ENCODE measurements at regions not wholly inside any gene's neighbourhood (a gene's known extent, or its start where the extent isn't known, plus 50 kb on each side); places are given as distances from the start of the nearest gene placed in this dataset.

DNA sequence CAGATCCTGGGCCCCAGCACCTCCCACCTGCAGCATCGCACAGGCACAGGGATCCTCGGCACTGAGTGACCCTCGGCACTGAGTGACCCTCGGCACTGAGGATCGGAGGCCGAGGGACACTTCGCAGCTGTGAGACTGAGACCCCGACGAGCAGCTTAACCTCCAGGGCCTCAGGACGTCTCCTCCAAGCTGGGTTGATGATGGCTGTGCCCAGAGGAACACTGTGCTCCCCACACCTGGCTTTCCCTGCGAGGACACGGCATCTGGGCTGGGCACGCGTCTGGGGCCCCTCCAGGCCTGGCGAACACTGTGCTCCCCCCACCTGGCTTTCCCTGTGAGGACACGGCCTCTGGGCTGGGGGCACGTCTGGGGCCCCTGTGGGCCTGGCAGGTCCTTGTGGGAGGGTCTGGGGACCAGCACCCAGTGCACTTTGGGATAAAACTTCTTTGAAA lies 158.3 kb upstream of the PPP2R2D start:
- Histone ChIP-seq H3K27me3 (peaks cover 0 to 60% (median 44%) of the 10 kb centered on the region in 7 donors), H3K27ac (no peak overlapping the region), H3K4me1 (no peaks in the 10 kb centered on the region), H3K9me3 (no peaks in the 10 kb centered on the region), H3K36me3 (no peaks in the 10 kb centered on the region), H3K4me3 (no peak overlapping the region)
- TF ChIP-seq, protein P1, sequence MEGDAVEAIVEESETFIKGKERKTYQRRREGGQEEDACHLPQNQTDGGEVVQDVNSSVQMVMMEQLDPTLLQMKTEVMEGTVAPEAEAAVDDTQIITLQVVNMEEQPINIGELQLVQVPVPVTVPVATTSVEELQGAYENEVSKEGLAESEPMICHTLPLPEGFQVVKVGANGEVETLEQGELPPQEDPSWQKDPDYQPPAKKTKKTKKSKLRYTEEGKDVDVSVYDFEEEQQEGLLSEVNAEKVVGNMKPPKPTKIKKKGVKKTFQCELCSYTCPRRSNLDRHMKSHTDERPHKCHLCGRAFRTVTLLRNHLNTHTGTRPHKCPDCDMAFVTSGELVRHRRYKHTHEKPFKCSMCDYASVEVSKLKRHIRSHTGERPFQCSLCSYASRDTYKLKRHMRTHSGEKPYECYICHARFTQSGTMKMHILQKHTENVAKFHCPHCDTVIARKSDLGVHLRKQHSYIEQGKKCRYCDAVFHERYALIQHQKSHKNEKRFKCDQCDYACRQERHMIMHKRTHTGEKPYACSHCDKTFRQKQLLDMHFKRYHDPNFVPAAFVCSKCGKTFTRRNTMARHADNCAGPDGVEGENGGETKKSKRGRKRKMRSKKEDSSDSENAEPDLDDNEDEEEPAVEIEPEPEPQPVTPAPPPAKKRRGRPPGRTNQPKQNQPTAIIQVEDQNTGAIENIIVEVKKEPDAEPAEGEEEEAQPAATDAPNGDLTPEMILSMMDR (IDR thresholded peaks at IDR 0.05) = no peak
- intact Hi-C loops (cut with DNase I) = no loop called here
- DNase-seq (no peak), ATAC-seq (no peak)
- WGBS, 2 donors = 87 to 88% methylated on average over 17 of the region's 17 CpGs

DNA sequence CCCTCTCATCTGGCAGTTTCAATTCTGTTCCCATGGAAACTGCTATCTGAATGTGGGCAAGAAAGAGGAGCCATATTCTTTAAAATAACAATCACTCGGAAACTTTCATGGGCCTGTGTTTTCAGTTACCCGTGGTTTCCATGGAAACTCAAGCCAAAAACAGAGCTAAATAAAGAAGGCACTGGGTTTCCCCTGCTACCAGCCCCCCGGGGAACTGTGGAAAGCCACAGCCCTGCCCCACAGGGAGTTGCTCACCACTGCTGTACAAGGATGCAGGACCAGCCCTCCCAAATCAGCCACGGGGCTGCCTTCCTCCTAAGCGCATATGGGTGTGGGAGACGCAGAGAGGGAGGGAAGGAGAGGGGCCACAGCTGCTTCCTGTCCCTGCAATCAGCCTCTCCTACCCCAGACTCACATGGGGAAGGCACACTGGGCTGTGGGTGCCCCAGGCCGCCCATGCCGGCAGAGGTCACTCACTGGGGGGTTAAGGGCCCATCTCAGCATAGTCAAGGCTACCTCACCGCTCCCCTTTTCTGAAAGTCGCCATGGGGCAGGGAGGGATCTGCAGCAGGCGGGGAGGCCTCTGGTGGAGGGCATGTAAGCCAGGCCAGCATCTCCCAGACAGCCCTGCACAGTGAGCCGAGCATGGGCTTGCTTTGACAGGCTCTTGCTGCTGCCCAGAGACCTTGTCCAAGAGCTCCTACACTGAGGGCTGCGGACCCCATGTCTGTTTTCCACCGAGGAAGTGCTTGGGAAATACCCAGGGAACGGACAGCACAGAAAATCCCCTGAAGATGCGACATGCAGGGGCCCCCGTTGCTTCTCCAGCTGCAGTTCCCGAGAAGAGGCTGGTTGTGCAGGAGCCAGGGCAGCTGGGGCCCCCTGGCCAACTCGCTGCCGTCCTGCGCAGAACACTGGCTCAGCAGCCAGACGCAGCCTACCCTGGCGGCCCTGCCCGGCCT lies 157.3 kb upstream of the PPP2R2D start:
- no peaks in the 10 kb centered on the region for H3K36me3 ChIP-seq
- peaks cover 0 to 62% (median 51%) of the 10 kb centered on the region in 7 donors for H3K27me3 ChIP-seq
- no peaks in the 10 kb centered on the region for H3K9me3 ChIP-seq
- DNase-seq (no peak), ATAC-seq (peak in 4 of 8 donors; percentile 45 to 58 (median 50))
- no peak overlapping the region for H3K27ac ChIP-seq
- WGBS, 2 donors = 26 to 29% methylated on average over 24 of the region's 24 CpGs
- TF ChIP-seq, protein P1 (IDR thresholded peaks at IDR 0.05) = no peak
- intact Hi-C loops (cut with DNase I) = no loop called here
- H3K4me3 ChIP-seq = no peak overlapping the region
- H3K4me1 ChIP-seq = no peaks in the 10 kb centered on the region

DNA sequence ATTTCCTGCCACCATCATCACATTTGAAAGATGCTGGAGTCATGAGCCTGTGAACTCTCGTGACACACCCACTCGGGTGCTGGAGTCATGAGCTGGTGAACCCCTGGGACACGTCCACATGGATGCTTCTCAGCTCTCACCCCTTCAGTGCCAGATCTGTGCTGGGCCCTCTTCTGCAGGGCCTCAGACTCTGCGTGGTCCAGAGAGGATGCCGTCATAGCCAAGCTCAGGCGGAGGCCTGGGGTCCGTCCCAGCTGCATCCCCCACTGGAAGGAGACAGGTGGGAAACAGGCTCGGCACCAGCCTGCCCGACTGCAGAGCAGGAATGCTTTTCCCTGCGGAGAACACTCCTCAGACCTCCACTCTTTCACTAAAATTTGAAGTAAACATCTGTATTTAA lies 156.5 kb upstream of the PPP2R2D start:
- no peaks in the 10 kb centered on the region for H3K36me3 ChIP-seq
- no peaks in the 10 kb centered on the region for H3K4me1 ChIP-seq
- peaks cover 0 to 71% (median 58%) of the 10 kb centered on the region in 7 donors for H3K27me3 ChIP-seq
- TF ChIP-seq, protein P1 (IDR thresholded peaks at IDR 0.05) = no peak
- intact Hi-C loops (cut with DNase I) = no loop called here
- H3K9me3 ChIP-seq = no peaks in the 10 kb centered on the region
- no peak for DNase-seq
- no peak overlapping the region for H3K27ac ChIP-seq
- WGBS, 2 donors = 53 to 57% methylated on average over 10 of the region's 10 CpGs
- no peak for ATAC-seq
- no peak overlapping the region for H3K4me3 ChIP-seq

DNA sequence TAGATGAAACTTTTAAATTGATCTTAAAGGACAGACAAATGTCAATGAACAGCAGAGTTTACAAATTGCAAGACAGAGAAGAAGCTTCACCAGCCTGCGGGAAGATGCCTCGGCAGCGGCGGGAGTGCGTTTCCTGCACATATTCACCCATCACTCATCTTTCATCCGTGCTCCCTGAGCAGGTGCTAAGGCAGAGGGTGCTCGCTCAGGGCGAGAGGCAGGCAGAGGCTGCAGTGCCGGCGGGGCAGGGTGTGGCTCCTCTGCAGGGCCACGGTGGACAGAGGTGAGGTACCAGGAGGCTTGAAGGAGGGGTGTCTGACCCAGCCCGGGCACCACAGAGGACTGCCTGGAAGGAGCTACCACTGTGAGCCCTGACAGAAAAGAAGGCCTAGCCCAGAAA lies 155.2 kb upstream of the PPP2R2D start:
- no peaks in the 10 kb centered on the region for H3K36me3 ChIP-seq
- no peak for ATAC-seq
- 80 to 86% methylated on average over 12 of the region's 12 CpGs for WGBS, 2 donors
- no peaks in the 10 kb centered on the region for H3K4me1 ChIP-seq
- peaks cover 0 to 84% (median 59%) of the 10 kb centered on the region in 7 donors for H3K27me3 ChIP-seq
- H3K27ac ChIP-seq = no peak overlapping the region
- no peak for DNase-seq
- no peaks in the 10 kb centered on the region for H3K9me3 ChIP-seq
- H3K4me3 ChIP-seq = no peak overlapping the region
- TF ChIP-seq, protein P1 (IDR thresholded peaks at IDR 0.05) = no peak
- intact Hi-C loops (cut with DNase I) = loop anchor here in 1 of 10 donors (5.0 kb wide), 1 partner anchor 978 kb away; no protein-coding TSS in a partner anchor

Measured in heart right ventricle (tissue), 16 donors.